Frontal cortex (tissue), 3 donors: ENCODE measurements at regions not wholly inside any gene's neighbourhood (a gene's known extent, or its start where the extent isn't known, plus 50 kb on each side); places are given as distances from the start of the nearest gene placed in this dataset.

Experiments used
- DNase-seq, 2 donors: peaks; one replicate each; pipeline ENCODE4 v3.0.0; 2012; ENCODE audit warnings: low spot score in 2 of 2
- FAIRE-seq: peaks from 2 replicates; lab custom pipeline; 2012; peaks lifted over from hg19 to GRCh38; lab: Jason Lieb, UNC
- donor health status: control.
- donor health status: control.
- donor health status: control.

- no peak for DNase-seq
- no peak for FAIRE-seq
Measured at GRCh38 chr13:69580255-69580654, 527.4 kb upstream of the ATXN8OS start.

GRCh38 chr13:69579351-69579750 is 528.3 kb upstream of the ATXN8OS start:
- FAIRE-seq: no peak
- DNase-seq: no peak

GRCh38 chr13:69571606-69572323 is 535.9 kb upstream of the ATXN8OS start:
- FAIRE-seq (no peak), DNase-seq (no peak)

- DNase-seq (no peak), FAIRE-seq (no peak)
Measured at GRCh38 chr13:69567514-69567913, 540.1 kb upstream of the ATXN8OS start.

- DNase-seq (no peak), FAIRE-seq (no peak)
Measured at GRCh38 chr13:69566104-69566716, 541.4 kb upstream of the ATXN8OS start.

GRCh38 chr13:69565334-69565733 is 542.3 kb upstream of the ATXN8OS start:
- FAIRE-seq: no peak
- DNase-seq: no peak

GRCh38 chr13:69556540-69557196 is 551.0 kb upstream of the ATXN8OS start:
- no peak for DNase-seq
- FAIRE-seq: no peak

- DNase-seq (no peak), FAIRE-seq (no peak)
Measured at GRCh38 chr13:69553976-69554375, 553.6 kb upstream of the ATXN8OS start.

GRCh38 chr13:69551193-69551592 is 556.4 kb upstream of the ATXN8OS start:
- peak; percentile 62 for FAIRE-seq
- DNase-seq: no peak

- no peak for DNase-seq
- FAIRE-seq: no peak
Measured at GRCh38 chr13:69547780-69548179, 559.8 kb upstream of the ATXN8OS start.

- FAIRE-seq (no peak), DNase-seq (no peak)
Measured at GRCh38 chr13:69545551-69545950, 562.1 kb upstream of the ATXN8OS start.

- no peak for FAIRE-seq
Measured at GRCh38 chr13:69524459-69525150, 583.0 kb upstream of the ATXN8OS start.

GRCh38 chr13:69496981-69497380 is 610.6 kb upstream of the ATXN8OS start:
- peak in 1 of 2 donors; percentile 6 for DNase-seq
- no peak for FAIRE-seq

More at GRCh38 chr13:69524459-69525150, 583.0 kb upstream of the ATXN8OS start:
- no peak for DNase-seq

- FAIRE-seq (no peak), DNase-seq (no peak)
Measured at GRCh38 chr13:69495096-69495495, 612.5 kb upstream of the ATXN8OS start.

GRCh38 chr13:69487576-69487975 is 620.0 kb upstream of the ATXN8OS start:
- FAIRE-seq (no peak), DNase-seq (no peak)

- FAIRE-seq (no peak), DNase-seq (no peak)
Measured at GRCh38 chr13:69485991-69486592, 621.5 kb upstream of the ATXN8OS start.

- FAIRE-seq: no peak
- DNase-seq: no peak
Measured at GRCh38 chr13:69477451-69477850, 630.2 kb upstream of the ATXN8OS start.

GRCh38 chr13:69474011-69474685 is 633.5 kb upstream of the ATXN8OS start:
- DNase-seq (no peak), FAIRE-seq (peak; percentile 72)

GRCh38 chr13:69468624-69469023 is 639.0 kb upstream of the ATXN8OS start:
- FAIRE-seq (no peak), DNase-seq (no peak)

GRCh38 chr13:69461397-69461796 is 646.2 kb upstream of the ATXN8OS start:
- DNase-seq (no peak), FAIRE-seq (no peak)
